Inferior parietal cortex (tissue), 1 donor: ENCODE measurements at regions not wholly inside any gene's neighbourhood (a gene's known extent, or its start where the extent isn't known, plus 50 kb on each side); places are given as distances from the start of the nearest gene placed in this dataset.

Experiments
- DNase-seq: peaks from one replicate; pipeline ENCODE4 v3.0.0-alpha.2; 2016; ENCODE audit errors: extremely low spot score

DNA sequence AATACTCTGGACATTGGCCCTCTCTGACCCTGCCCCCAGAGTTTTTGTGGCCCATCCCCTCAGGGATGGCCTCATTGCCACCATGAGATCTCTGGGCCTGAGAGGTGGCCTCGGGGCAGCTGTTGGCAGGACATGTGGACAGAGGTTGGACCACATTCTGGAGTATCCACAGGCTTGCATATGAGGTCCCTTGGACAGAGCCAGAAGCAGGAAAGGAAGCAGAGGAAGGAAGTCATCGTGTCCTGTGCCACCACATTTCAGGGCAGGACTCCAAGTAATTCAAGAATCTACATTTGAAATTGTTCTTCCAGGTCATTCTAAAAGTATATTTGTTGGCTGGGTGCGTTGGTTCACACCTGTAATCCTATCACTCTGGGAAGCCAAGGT is 95.9 kb upstream of the PPP2R5A start:
- DNase-seq, result no peak

DNA sequence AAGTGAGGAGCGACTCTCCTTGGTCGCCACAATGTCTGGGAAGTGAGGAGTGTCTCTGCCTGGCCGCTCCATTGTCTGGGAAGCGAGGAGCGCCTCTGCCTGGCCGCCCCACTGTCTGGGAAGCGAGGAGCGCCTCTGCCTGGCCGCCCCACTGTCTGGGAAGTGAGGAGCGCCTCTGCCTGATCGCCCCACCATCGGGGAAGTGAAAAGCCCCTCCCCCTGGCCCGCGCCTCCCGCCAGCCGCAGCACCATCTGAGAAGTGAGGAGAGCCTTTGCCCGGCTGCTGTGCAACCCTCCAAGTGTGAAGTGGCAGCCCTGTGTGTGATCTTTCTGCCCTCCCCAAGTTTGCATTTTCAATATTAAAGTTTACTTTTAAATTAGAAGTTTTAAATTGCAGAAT is 95.0 kb upstream of the PPP2R5A start:
- no peak for DNase-seq

DNA sequence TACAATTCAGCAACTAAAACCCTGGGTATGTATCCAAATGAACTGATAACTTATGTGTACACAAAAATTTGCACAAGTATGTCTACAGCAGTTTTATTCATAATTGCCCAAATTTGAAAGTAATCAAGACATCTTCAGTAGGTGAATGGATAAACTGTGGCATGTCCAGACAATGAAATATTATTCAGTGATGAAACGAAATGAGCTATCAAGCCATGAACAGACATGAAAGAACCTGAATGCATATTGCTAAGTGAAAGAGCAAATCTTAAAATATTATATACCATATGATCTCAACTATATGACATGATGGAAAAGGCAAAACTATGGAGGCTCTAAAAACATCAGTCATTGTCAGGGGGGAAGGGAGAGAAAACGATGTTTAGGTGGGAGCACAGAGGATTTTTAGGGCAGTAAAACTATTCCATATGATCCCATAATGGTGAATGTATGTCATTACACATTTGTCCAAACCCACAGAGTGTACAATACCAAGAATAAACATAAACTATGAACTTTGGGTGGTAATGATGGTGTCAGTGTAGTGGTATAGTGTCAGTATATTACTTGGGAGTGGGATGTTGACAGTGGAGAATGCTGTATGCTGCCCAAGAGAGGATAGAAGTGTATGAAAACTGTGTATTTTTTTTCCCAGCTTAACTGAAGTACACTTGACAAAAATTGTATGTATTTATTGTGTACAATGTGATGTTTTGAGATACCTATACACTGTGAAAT is 92.8 kb upstream of the PPP2R5A start:
- DNase-seq, result no peak

DNA sequence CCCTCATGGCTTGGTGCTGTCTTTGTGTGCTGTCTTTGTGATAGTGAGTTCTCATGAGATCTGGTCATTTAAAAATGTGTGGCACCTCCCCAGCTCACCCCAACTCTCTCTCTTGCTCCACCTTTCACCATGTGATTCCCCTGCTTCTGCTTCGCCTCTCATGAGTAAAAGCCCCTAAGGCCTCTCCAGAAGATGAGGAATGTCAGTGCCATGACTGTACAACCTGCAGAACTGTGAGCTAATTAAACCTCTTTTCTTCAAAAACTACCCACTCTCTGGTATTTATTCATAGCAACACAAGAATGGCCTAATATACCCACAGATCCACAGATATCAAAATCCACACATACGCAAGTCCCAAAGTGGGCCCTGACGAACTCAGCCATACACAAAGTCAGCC is 88.9 kb upstream of the PPP2R5A start:
- DNase-seq, result no peak

GRCh38 chr1:212201461-212201860 is 83.7 kb upstream of the PPP2R5A start:
- no peak for DNase-seq

- no peak for DNase-seq
These were observed 81.6 kb upstream of the PPP2R5A start for GRCh38 chr1:212203630-212204029.

- no peak for DNase-seq
These were observed 80.2 kb upstream of the PPP2R5A start for GRCh38 chr1:212205006-212205405.

DNA sequence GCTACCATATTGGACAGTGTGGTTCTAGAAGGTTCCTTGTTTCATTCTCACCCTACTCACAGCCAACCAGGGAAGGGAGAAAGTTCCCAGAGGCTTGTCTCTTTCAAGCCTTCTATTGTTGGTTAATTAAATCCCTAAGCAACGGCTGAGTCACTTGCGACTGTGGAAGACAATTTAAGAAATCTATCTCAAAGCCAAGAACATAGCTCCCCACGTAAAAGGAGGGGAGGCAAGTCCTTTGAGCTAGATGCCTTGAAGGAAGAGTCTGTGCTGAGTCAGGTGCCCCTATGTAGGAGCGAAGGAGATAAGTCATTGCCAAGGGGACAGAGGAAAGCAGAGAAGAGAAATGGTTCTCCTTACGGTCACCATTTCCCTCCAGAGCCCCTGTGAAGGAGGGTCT is 79.4 kb upstream of the PPP2R5A start:
- DNase-seq, result peak; percentile 38

- DNase-seq, result no peak
These were observed 78.1 kb upstream of the PPP2R5A start for GRCh38 chr1:212207118-212207517.

- DNase-seq, result no peak
These were observed 77.2 kb upstream of the PPP2R5A start for GRCh38 chr1:212207822-212208520.

DNA sequence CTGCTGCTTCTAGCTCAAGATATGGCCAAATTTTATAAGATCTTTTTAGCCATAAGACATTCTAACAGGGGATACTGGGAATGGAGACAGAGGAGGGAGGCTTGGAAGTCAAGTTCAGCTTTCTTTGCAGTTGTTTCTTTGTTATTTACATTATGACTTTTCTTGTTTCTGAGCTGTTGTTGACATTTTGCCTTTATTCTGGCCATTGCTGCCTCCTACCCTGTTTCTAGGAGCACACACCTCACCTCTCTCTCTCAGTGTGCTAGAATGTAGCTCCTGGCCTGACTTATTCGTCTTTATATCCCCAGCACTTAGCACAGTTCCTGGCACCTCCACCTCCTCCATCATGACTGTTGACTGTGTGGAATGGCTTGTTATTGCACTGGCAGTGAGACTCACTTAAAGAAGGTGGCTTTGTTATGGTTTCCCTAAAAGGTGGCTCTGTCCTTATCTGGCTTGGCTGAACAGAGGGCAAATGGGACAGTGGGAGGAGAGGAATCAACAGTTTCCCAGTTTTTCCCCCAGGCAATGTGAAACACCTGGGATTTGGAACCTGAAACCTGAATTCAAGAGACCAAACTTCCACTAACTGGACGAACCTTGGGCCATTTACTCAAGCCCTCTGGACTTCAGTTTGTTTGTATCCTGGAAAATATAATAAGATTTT is 76.1 kb upstream of the PPP2R5A start:
- no peak for DNase-seq

GRCh38 chr1:212211371-212211770 is 73.8 kb upstream of the PPP2R5A start:
- no peak for DNase-seq

- DNase-seq, result no peak
These were observed 72.9 kb upstream of the PPP2R5A start for GRCh38 chr1:212212343-212212742.

GRCh38 chr1:212212906-212213305 is 72.3 kb upstream of the PPP2R5A start:
- no peak for DNase-seq

- DNase-seq, result no peak
These were observed 71.4 kb upstream of the PPP2R5A start for GRCh38 chr1:212213784-212214183.

- no peak for DNase-seq
These were observed 70.9 kb upstream of the PPP2R5A start for GRCh38 chr1:212214325-212214724.

- DNase-seq, result no peak
These were observed 69.3 kb upstream of the PPP2R5A start for GRCh38 chr1:212215910-212216309.

GRCh38 chr1:212217633-212218032 is 67.6 kb upstream of the PPP2R5A start:
- no peak for DNase-seq

GRCh38 chr1:212218065-212218464 is 67.1 kb upstream of the PPP2R5A start:
- DNase-seq, result no peak

DNA sequence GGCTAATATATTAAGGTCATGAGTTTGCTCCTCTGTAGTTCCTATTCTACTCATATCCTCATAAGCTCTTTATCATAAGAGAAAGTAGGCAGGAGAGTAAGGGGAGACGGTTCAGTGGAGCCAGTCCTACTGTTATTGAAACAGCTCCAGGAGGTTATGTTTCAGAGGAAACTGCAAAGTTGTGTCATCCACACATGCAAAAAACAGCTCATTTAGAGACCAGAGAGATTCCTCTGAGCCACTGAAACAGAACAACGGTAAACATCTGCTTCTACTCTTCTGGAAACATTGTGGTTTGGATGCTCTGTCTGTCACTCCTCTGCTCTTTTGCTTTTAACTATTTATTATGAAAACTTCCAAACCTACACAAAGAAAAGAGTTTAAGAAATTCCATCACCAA is 66.3 kb upstream of the PPP2R5A start:
- DNase-seq, result no peak

- DNase-seq, result no peak
These were observed 65.3 kb upstream of the PPP2R5A start for GRCh38 chr1:212219679-212220463.

DNA sequence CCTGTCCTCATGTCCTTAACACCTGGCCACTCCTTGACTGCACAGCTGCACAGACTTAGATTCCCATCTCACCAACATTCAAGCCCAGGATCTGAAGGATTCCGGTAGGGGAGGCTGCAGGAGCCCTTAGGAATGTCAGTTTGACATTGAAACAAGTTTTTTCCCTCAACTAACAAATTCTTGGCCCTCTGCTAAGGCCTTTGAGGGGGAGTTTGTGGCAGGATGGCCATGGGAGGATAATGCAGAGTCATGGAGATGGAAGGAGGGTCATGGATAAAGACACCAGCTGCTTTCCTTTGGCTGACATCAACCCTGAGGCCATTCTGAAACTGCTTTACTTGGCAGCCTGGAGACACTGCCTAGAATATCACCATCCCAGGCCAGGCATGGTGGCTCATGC is 63.4 kb upstream of the PPP2R5A start:
- no peak for DNase-seq
